B cell (primary cell): ENCODE measurements at regions not wholly inside any gene's neighbourhood (a gene's known extent, or its start where the extent isn't known, plus 50 kb on each side); places are given as distances from the start of the nearest gene placed in this dataset.

Experiments
- ATAC-seq: fragments of 200-7000 bp; cut with Tn5 transposase; one replicate; pipeline ENCODE4 v1.10.0; 2021; ENCODE audit warnings: low read depth, mild to moderate bottlenecking, moderate number of reproducible peaks, moderate library complexity
- CTCF ChIA-PET: fragments of 350-600 bp; sonication (Branson Sonifier 250); formaldehyde crosslinking; loops from one replicate; lab custom pipeline; 2021; ENCODE audit warnings: antibody characterized with exemption, inconsistent platforms; lab: Charles Lee
- POLR2A ChIA-PET: fragments of 350-600 bp; sonication (Branson Sonifier 250); formaldehyde crosslinking; loops from one replicate; lab custom pipeline; 2021; ENCODE audit warnings: antibody characterized with exemption; lab: Charles Lee
- DNase-seq: peaks from one replicate; pipeline ENCODE4 v3.0.0; 2013
- H2AFZ ChIP-seq: 2 replicates; pipeline ENCODE4 v1.6.1; 2012; ENCODE audit warnings: mild to moderate bottlenecking, low read depth, low read length; ENCODE audit not compliant: insufficient read depth, poor library complexity, severe bottlenecking
- H3K27ac ChIP-seq, 2 donors: 1 replicate in 1 of 2; 2 replicates in 1 of 2; pipeline ENCODE4 v1.5.1; 2012 to 2013; ENCODE audit warnings: low read length in 2 of 2, mild to moderate bottlenecking in 2 of 2, moderate library complexity in 1 of 2
- H3K27me3 ChIP-seq, 4 experiments: fragments of 200-600 bp in 1 of 4; sonication (generic) in 1 of 4; replicated peaks in 1 of 4; 1 replicate in 2 of 4; 2 replicates in 2 of 4; pipeline versions ENCODE4 v1.6.1 to v1.7.0; 2013 to 2016; ENCODE audit warnings: low read length in 3 of 4, mild to moderate bottlenecking in 2 of 4, mixed read lengths in 1 of 4, moderate library complexity in 1 of 4; ENCODE audit not compliant: insufficient read depth in 4 of 4, control insufficient read depth in 3 of 4; ENCODE audit errors: control extremely low read depth in 1 of 4
- H3K36me3 ChIP-seq, 2 experiments: replicated peaks in 1 of 2; 1 replicate in 1 of 2; 2 replicates in 1 of 2; pipeline versions ENCODE4 v1.6.1 to v1.7.1; 2013; ENCODE audit warnings: low read length in 1 of 2; ENCODE audit not compliant: insufficient read depth in 2 of 2, control insufficient read depth in 1 of 2; ENCODE audit errors: control extremely low read depth in 1 of 2, extremely low read depth in 1 of 2
- H3K4me1 ChIP-seq, 2 donors: fragments of 200-600 bp in 1 of 2; sonication (generic) in 1 of 2; 1 replicate in 1 of 2; 2 replicates in 1 of 2; pipeline versions ENCODE4 v1.5.1 to v1.6.1; 2013 to 2017; ENCODE audit warnings: low read length in 2 of 2; ENCODE audit not compliant: control insufficient read depth in 2 of 2, insufficient read depth in 2 of 2
- H3K4me2 ChIP-seq: replicated peaks from 2 replicates; pipeline ENCODE3; 2012; ENCODE audit warnings: mild to moderate bottlenecking, low read depth, low read length; ENCODE audit not compliant: poor library complexity, severe bottlenecking
- H3K4me3 ChIP-seq, 5 experiments: fragments of 200-600 bp in 1 of 5; sonication (generic) in 1 of 5; 1 replicate in 3 of 5; 2 replicates in 2 of 5; pipeline versions ENCODE4 v1.5.1 to v1.7.0; 2011 to 2016; ENCODE audit warnings: low read length in 4 of 5, mild to moderate bottlenecking in 4 of 5, low read depth in 2 of 5, control low read depth in 1 of 5, moderate library complexity in 1 of 5; ENCODE audit not compliant: insufficient read depth in 1 of 5; ENCODE audit errors: control extremely low read depth in 1 of 5, extremely low read depth in 1 of 5
- H3K79me2 ChIP-seq: fragments of 200-600 bp; sonication (generic); one replicate; pipeline ENCODE4 v1.6.0; 2016; ENCODE audit warnings: low read length; ENCODE audit not compliant: control insufficient read depth, insufficient read depth
- H3K9ac ChIP-seq: fragments of 200-600 bp; sonication (generic); 2 replicates; pipeline ENCODE4 v1.6.1; 2017; ENCODE audit warnings: mild to moderate bottlenecking, low read length, moderate library complexity
- H3K9me3 ChIP-seq, 3 donors: one replicate each; pipeline versions ENCODE4 v1.6.1 to v1.7.1; 2013; ENCODE audit warnings: low read length in 2 of 3; ENCODE audit not compliant: control insufficient read depth in 2 of 3, insufficient read depth in 1 of 3; ENCODE audit errors: control extremely low read depth in 1 of 3
- H4K20me1 ChIP-seq: 2 replicates; pipeline ENCODE4 v1.6.0; 2012; ENCODE audit warnings: mild to moderate bottlenecking, low read length; ENCODE audit not compliant: insufficient read depth, control insufficient read depth, poor library complexity, severe bottlenecking
- H3K27ac Mint-ChIP-seq: one replicate; pipeline ENCODE4 v1.8.0; 2021; ENCODE audit warnings: mixed read lengths
- H3K27me3 Mint-ChIP-seq: one replicate; pipeline ENCODE4 v1.8.0; 2021; ENCODE audit warnings: mixed read lengths
- H3K4me1 Mint-ChIP-seq: one replicate; pipeline ENCODE4 v1.8.0; 2021; ENCODE audit warnings: mixed read lengths
- H3K4me3 Mint-ChIP-seq: one replicate; pipeline ENCODE4 v1.8.0; 2021; ENCODE audit warnings: mixed read lengths
- H3K9me3 Mint-ChIP-seq: one replicate; pipeline ENCODE4 v1.8.0; 2022; ENCODE audit warnings: mixed read lengths; ENCODE audit not compliant: insufficient read depth
- CTCF ChIP-seq: fragments of 200-600 bp; IDR thresholded peaks from one replicate; pipeline ENCODE4 v1.8.0; 2022; ENCODE audit warnings: antibody characterized with exemption, mild to moderate bottlenecking
- EZH2 ChIP-seq: IDR thresholded peaks from 2 replicates; pipeline ENCODE4 v1.6.1; 2012; ENCODE audit warnings: borderline replicate concordance, low read depth, mild to moderate bottlenecking, moderate library complexity, low read length; ENCODE audit not compliant: insufficient read depth, poor library complexity, severe bottlenecking
- WGBS: methylation state at CpG from one replicate; pipeline ENCODE4 v1.1.5; 2013; ENCODE audit warnings: missing lambda C conversion rate; ENCODE audit not compliant: insufficient coverage; 5-methylcytosine and 5-hydroxymethylcytosine counted together
- intact Hi-C: fragments of 100-400 bp; cut with micrococcal nuclease; formaldehyde crosslinking; loops from one replicate; pipeline ENCODE4 v1.10.0; 2022

GRCh38 chr3:145124900-145125678 lies 1035.9 kb downstream of the PLOD2 start:
- no peaks in the 10 kb centered on the region for H3K36me3 ChIP-seq
- DNase-seq (no peak), ATAC-seq (no peak)
- Mint-ChIP-seq H3K27me3 (no peaks in the 10 kb centered on the region), H3K4me1 (no peaks in the 10 kb centered on the region), H3K4me3 (no peak overlapping the region), H3K9me3 (no peaks in the 10 kb centered on the region), H3K27ac (no peak overlapping the region)
- H3K79me2 ChIP-seq: no peaks in the 10 kb centered on the region
- no peak overlapping the region for H3K27ac ChIP-seq
- no peaks in the 10 kb centered on the region for H4K20me1 ChIP-seq
- ChIA-PET POLR2A (no interaction called here), CTCF (no interaction called here)
- no peak overlapping the region for H3K4me3 ChIP-seq
- intact Hi-C loops: no loop called here
- no peak overlapping the region for H3K4me2 ChIP-seq
- WGBS: no CpG with 5 or more reads among the region's 4 CpGs
- H3K4me1 ChIP-seq: no peaks in the 10 kb centered on the region
- H3K27me3 ChIP-seq: no peaks in the 10 kb centered on the region
- TF ChIP-seq CTCF (no peak), EZH2 (no peak)
- no peak overlapping the region for H2AFZ ChIP-seq
- H3K9me3 ChIP-seq: no peaks in the 10 kb centered on the region
- H3K9ac ChIP-seq: no peak overlapping the region

- Histone ChIP-seq H3K9ac (no peak overlapping the region), H3K4me2 (no peak overlapping the region), H3K79me2 (no peaks in the 10 kb centered on the region), H3K4me3 (no peak overlapping the region), H3K9me3 (no peaks in the 10 kb centered on the region), H4K20me1 (no peaks in the 10 kb centered on the region), H3K36me3 (no peaks in the 10 kb centered on the region), H3K27me3 (no peaks in the 10 kb centered on the region), H2AFZ (no peak overlapping the region), H3K27ac (no peak overlapping the region), H3K4me1 (no peaks in the 10 kb centered on the region)
- TF ChIP-seq CTCF: no peak
- no peak for TF ChIP-seq EZH2
- ChIA-PET POLR2A (no interaction called here), CTCF (no interaction called here)
- Mint-ChIP-seq H3K4me1 (no peaks in the 10 kb centered on the region), H3K9me3 (no peaks in the 10 kb centered on the region), H3K27ac (no peak overlapping the region), H3K4me3 (no peak overlapping the region), H3K27me3 (no peaks in the 10 kb centered on the region)
- DNase-seq (no peak), ATAC-seq (no peak)
- WGBS: no CpG with 5 or more reads among the region's 2 CpGs
- intact Hi-C loops: no loop called here
Observed at GRCh38 chr3:145133281-145133680, 1027.7 kb downstream of the PLOD2 start.
